ENCODE measurements at regions not wholly inside any gene's neighbourhood (a gene's known extent, or its start where the extent isn't known, plus 50 kb on each side); places are given as distances from the start of the nearest gene placed in this dataset.

GRCh38 chr2:120440521-120441350 is 94.8 kb downstream of the INHBB start:
- DNase-seq (ENCODE audit: low spot score) = no peak

- DNase-seq (ENCODE audit: low spot score) = no peak
Observed at GRCh38 chr2:120441351-120441700, 95.4 kb downstream of the INHBB start.

GRCh38 chr2:120441744-120442471 is 96.0 kb downstream of the INHBB start:
- DNase-seq (ENCODE audit: low spot score) = no peak

DNA sequence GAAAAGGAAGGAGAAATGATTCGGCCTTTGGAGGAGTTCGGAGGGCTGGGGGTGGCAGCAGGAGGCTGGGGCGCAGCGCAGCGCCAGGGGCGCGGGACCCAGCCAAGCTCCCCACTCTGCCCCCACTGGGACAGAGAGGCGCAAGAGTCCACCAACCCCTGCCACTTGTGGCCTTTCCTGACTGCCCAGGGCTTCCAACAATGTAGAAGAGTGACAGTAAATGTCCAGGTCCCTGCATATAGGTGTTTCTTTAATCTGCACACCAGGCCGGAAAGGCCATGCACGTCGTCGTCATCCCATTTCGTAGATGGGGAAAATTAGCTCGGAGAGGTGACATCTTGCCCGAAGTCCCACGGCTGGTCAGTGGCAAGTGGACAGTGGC is 96.6 kb downstream of the INHBB start:
- DNase-seq (ENCODE audit: low spot score) = no peak

DNA sequence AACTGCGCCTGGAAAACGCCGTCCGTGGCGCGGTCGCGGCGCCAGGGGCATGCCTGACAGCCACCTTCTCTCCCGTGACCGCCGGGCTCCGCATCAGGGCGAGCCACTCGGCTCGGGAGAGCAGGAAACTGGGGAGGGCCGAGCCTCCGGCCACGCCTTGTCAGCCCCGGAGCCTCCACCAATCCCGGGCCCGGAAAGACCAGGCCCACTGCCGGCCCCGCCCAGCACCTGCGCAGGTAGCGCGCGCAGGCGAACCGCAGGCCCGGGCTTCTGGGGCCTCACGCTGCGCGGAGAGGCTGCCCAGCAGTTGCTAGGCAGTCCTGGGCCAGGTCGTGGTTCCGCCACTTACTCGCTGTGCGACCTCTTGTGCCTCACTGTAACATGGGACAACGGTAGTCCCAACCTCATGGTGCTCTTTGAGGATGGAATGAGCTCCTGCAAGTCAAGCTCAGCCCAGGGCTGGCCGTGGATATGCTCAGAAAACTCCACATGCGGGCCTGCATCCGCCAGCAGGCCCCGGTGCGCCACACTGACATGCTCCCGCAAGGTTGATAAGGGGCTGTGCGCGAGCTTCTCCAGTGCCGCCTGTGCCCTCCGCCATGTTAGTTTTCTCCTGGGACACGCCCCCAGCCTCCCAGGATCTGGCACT is 97.1 kb downstream of the INHBB start:
- no peak for DNase-seq (ENCODE audit: low spot score)

DNA sequence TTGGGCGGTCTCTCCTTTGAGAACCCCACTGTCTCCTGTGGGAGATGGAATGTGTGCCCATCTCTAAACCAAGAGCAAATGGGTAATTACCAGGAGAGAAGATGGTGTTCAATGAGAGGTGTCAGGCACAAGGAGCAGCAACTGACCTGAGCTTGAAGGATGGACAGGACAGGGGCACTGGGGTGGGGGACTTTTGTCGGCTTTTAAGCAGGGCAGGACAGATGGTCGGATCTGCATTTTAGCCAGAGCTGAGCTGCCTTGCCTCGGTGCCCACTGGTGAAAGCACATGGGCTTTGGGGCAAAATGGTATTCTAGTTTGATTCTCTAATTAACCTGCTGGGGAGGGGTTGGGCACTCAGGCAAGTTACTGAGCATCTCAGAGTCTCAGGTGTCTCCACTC is 98.0 kb downstream of the INHBB start:
- DNase-seq (ENCODE audit: low spot score) = no peak

GRCh38 chr2:120444691-120445240 is 98.8 kb downstream of the INHBB start:
- no peak for DNase-seq (ENCODE audit: low spot score)

- DNase-seq (ENCODE audit: low spot score) = no peak
Observed at GRCh38 chr2:120445449-120446143, 99.7 kb downstream of the INHBB start.

DNA sequence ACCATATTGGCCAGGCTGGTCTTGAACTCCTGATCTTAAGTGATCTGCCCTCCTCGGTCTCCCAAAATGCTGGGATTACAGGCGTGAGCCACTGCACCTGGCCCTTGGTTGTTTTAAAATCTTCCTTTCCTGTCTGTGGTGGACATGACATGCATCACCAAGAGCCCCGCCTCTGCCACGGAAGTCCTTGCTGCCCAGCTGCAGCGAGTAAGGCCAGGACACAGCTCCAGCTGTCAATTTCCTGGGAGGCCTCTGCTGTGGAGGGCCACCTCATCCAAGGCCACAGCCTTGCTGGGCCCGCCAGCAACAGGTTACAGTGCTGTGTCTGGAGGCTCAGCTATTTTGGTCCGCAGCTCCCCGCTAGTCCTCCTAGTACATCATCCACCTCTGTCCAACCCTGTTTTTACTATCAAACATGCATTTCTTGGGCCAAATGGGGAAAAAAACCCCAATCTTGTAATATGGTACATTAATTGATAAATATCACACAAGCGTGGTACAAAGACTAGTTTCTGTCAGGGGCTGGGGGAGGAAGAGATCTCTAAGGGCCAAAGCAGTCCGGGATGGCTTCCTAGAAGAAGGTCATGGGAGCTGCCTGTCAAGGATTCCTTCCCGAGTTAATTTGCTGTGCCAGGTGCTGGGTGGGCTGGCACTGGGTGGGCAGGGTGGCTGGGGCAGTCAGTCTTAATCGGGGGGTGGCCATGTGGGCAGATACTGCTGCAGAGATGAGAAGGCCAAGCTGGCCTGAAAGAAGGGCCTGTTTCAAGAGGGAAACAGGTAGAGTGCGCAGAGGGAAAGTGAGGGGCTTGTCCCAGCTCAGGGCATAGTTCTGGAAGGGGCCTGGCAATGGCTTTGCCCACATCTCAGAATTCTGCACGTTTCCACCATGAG is 100.5 kb downstream of the INHBB start:
- no peak for DNase-seq (ENCODE audit: low spot score)

- DNase-seq (ENCODE audit: low spot score) = no peak
Observed at GRCh38 chr2:120447127-120447785, 101.3 kb downstream of the INHBB start.

DNA sequence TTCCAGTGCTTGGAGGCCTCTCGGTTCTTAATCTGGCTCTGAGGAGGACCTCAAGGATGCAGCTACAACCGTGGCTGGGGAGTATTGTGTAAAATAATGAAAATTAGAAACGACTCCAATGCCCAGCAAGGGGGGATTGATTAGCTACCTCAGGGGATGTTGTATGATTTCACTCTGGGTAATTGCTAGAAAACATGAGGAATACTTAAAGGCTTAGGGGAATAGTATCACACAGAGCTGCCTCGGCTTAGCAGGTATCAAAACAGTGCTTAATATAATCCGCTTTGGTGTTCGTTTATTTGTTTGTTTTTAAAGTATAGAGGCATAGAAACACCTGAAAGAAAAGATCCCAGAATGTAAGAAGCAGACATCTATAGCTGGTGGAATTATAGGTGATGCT is 102.5 kb downstream of the INHBB start:
- no peak for DNase-seq (ENCODE audit: low spot score)

- no peak for DNase-seq (ENCODE audit: low spot score)
Observed at GRCh38 chr2:120448961-120449810, 103.2 kb downstream of the INHBB start.

DNA sequence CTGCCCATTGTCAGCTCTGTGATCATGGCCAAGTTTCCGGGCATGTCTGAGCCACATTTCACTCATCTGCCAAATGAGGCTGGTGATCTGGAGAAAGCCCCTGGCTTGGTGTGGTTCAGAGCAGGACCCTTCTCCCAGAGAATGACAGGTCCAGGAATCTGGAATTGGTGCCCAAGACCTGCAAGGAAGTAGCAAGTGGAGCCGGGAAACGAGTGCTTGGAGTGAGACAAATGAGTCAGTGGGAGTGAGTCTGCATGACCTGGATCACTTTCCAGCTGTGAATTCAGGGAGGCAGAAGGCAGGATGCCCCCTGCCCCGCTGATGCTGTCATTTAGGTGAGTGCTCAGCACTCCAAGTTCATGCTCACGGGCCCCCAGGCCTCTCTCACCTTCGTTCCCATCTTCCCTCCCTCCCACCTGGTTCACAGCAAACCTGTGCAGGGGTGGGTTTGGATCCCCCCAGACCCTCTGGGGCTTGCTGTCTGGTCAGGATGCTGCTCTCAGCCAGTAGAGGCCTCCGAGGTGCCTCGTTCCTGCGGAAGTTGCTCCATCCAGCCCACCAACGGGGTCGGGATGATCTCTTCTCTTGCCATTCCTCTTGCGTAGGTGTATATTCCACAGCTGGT is 104.4 kb downstream of the INHBB start:
- no peak for DNase-seq (ENCODE audit: low spot score)

GRCh38 chr2:120451334-120451733 is 105.4 kb downstream of the INHBB start:
- DNase-seq (ENCODE audit: low spot score) = no peak

DNA sequence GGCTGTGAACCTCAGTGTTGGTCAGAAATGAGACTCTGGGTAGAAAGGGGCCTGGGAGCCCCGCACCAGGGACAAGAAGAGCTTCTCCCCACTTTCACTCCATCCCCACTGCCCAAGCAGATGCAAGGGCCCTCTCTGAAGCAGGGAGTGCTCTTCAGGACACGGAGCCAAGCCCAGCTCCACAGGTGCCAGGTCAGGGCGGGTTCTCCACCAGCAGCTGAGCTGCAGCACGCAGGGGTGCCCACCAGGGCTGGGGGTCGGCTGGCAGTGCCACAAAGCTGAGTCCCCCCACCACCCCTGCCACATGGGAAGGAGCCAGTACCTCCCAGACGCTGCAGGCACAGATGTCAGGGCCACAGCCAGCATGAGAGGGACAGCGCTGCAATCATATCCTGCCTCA is 106.2 kb downstream of the INHBB start:
- no peak for DNase-seq (ENCODE audit: low spot score)

DNA sequence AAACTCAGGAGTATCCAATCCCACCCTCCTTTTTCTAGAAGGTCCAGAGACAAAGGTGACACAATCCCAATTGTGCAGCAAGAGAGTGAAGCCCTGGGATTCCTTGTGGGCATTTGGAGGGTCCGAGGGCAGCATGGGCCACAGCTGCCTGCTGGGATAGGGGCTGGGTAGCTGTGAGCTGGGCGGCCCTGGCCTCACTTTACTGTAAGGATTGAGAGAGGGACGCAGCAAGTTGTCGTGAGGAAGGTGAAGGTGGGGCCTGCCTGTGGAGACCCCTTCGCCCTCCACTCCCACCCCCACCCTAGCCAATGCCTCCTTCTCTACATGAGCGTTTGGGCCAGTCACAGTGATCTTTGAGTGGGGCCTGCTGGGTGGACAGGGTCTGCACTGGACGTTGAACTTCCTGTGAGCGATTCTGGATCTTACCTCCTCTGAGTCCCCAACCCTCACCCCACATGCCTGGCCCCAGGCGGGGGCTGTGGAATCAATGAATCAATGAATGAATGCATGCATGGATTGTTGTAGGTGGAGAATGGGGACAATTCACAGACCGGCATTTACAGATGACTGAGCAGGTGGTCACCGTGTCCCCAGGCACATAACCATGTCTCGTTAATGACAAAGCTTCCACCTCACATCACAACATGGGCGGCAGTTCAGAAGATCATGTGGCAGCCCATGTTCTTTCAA is 107.2 kb downstream of the INHBB start:
- DNase-seq (ENCODE audit: low spot score) = no peak

- no peak for DNase-seq (ENCODE audit: low spot score)
Observed at GRCh38 chr2:120453635-120453998, 107.7 kb downstream of the INHBB start.

DNA sequence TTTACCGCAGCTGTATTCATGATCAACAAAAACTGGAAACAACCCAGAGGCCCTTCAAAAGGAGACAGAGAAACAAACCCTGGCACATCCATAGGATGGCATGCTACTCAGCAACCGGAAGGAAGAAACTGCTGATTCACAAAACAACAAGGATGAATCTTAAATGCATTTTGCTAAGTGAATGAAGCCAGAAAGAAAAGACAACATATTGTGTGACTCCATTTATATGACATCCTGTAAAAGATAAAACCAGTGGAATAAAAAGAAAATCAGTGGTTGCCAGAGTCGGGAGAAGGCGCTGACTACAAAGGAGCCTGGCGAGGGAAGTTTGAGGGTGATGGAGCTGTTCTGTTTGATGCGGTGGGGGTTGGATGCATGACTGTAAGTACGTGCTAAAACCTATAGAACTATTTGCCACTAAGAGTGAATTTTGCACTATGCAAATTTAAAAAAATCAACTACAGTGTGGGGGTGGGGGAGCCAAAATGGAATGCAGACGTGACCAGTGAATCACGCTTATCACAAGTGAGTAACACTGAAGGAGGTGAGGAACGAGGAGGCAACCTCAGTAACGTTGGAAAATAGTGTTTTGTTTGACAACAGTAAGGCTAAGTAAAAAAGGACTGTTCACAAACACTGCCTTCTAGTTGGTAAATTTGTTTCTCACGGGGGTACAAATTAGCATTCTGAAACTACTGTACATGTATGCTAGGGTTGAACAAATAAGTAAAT is 108.9 kb downstream of the INHBB start:
- no peak for DNase-seq (ENCODE audit: low spot score)

Data from cerebellar cortex (tissue), 1 donor.